Ecto neural progenitor cell (in vitro differentiated cells): ENCODE measurements at regions not wholly inside any gene's neighbourhood (a gene's known extent, or its start where the extent isn't known, plus 50 kb on each side); places are given as distances from the start of the nearest gene placed in this dataset.

Source experiments
- DNase-seq: peaks from one replicate; pipeline ENCODE4 v3.0.0-alpha.2; 2018; ENCODE audit warnings: low spot score

DNA sequence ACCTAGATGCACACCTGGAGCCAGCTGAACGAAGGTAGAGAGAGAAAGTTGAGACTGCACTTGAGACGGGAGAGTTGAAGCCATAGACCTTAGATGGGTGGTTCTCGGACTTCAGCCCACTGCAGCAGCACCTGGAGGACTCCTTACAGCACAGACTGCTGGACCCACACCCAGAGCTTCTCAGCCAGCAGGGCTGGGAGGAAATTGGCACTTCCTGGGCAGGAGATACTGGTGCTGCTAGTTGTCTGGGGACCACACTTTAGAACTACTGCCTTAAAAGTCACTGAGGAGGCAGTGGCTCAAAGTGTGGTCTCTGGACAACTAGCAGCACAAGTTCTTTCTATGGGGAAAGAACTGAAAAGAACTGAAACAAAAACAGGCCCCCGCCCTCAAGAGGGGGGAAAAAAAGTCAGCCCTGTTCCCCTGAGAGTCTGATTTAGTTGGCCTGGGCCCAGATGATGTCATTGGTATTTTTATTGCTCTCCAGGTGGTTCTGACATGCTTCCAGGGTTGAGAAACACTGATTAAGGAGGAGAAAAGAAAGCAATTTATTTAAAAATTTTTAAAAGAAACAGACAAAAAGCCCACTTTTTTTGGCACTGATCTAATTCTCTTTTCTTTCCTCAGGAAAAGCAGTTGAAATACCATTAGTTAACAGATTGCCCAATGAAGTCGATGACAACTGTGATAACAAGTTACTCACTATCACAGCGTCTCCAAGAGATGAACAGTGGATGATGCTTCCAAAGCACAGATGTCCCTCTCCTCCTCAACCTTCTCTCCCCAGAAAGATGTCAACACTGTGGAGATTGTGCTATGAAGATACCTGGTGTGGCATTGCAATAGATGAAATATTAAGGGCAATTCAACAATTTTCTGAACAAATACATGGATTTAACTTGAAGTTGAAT lies 73.6 kb upstream of the ADAMTS16 start:
- DNase-seq, result no peak

DNA sequence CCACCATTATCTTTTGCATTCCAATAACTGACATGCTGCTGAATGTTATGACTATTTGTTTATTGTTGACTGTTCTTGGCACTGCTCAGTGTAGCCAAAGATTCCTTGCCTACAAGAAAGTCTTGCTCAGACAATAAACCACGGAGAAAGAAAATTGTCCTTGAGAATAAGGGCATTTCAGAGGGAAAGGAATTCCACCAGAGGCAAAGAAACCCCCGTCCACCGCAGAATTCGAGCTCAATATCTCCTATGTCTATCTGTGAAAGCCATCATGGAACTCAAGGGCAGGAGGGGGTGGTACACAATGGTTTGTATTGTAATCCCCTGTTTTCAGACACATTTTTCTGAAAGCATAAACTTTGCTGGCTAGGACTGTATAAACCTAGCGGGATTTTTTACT lies 70.3 kb upstream of the ADAMTS16 start:
- no peak for DNase-seq

DNA sequence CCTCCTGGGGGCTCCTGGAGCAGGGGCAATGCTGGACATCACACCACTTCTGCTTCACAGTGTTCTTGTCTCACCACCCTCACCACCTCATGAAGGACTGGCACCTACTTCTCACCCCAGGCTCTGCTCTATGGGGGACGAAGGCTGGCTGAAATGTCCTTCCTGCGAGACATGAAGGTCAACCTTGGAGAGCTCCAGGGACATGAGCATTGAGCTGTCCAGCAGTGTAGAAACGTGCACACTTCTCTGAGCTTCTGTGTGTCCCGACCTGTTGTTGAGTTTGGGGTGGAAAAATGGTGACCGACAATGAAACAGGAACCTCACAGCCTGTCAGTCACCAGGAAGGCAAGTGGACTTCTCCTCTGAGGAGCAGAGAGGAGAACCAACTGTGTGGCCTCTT lies 68.6 kb upstream of the ADAMTS16 start:
- DNase-seq, result no peak

DNA sequence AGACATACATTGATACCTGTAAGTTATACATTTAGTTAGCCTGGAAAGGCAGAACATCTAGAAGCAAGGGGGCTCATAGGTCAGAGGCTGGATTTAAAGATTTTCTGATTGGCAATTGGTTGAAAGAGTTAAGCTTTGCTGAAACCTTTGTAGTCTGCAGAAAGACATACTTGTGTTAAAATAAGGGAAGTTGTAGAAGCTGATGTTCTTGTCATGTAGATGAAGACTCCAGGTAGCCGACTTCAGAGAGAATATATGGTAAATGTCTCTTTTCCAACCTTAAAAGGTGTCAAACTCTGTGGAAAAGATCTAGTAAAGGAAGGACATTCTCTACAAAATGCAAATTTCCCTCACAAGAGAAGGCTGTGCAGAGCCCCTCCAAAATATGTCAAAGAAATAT lies 62.9 kb upstream of the ADAMTS16 start:
- no peak for DNase-seq

DNA sequence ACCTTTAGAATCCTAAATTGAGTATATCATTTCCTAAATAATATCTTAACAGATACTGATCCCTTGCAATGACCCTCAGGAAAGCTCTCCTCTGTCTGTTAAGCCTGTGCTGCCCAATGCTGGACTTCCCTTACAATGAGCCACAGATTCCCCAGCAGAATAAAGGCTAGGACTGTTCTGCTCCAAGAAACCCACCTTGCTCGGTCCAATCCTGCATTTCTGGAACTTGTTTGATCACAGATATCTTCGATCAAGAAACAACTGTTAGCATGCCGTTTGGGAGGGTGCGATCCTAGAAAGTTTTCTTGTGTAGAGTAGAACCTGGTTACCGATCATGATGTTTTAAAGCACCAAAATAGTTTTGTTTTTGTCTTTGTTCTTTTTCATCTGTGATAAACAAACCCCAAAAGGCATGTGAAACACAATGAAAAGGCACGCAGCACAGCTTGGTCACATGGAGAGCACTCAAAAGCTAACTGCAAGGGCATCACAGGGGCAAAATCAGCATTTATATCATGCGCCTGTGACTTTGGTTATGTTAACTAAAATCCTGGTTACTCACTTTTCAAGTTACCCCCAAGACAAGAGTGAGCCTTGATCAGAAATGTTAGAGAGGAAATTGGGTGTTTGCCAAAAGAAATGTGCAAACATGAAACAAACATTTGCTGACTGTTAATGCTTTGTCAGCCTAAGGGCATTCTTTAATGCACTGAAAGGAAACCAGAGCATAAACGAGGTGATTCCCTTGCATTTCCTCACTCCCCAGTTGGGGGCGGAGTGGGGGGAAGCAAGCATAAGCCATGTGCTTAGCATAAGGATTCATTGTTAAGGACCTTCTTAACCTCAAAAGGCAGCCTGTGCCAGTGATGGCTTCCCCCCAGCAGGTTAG lies 61.9 kb upstream of the ADAMTS16 start:
- DNase-seq, result no peak

DNA sequence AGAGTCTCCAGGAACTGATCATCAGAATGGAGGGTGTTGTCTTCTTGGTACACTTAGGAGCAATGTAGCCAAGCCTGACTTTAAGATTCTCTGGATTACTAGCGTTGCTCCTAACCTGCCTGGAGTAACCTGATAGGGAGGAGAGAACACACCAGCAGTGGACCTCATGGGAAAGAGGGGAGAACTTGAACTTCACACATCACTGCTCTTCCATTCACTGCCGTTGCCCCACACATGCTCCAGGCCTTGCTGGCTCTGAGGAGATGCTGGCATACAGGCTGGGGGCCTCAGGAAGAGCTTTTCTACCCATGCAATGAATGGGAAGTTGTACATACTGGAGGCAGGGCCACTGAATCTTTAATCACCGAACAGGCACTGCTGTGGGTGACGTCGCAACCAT lies 60.3 kb upstream of the ADAMTS16 start:
- DNase-seq, result no peak

DNA sequence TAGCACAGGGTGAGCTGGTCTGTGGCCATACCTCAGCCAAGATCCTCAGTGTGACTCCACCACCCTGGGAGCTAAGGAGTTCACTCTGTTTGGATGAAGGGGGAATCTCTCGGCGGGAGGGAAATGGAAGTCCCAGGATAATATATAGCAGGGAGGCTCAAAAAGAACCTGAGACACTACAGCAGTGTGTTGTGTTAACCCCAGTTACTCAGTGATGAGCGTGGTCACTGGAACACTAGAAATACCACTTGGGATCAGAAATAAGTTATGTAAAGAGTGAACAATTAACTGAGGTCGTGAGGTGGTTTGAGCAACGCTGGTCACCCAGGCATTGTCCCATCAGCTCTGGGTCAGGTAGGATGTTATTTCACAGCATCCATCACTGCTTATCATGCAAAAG lies 59.3 kb upstream of the ADAMTS16 start:
- no peak for DNase-seq

DNA sequence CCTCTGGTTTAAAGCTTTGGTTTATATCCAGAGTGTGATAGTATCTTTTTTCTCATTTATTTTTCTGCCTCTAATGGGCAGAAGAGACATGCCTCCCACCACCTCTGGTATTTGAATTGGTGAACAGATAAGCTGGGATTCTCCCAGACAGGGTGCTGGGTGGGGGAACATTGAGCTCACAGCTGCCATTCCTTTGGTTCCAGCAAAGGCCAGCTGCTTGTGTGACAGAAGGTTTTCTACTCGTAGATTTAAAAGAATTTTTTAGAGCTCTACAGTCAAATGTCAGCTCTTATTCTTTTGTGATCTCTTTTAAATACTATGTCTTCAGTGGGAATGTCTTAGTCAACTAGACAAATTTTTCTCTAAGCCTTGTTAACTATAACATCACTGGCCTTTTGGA lies 54.7 kb upstream of the ADAMTS16 start:
- DNase-seq, result no peak

DNA sequence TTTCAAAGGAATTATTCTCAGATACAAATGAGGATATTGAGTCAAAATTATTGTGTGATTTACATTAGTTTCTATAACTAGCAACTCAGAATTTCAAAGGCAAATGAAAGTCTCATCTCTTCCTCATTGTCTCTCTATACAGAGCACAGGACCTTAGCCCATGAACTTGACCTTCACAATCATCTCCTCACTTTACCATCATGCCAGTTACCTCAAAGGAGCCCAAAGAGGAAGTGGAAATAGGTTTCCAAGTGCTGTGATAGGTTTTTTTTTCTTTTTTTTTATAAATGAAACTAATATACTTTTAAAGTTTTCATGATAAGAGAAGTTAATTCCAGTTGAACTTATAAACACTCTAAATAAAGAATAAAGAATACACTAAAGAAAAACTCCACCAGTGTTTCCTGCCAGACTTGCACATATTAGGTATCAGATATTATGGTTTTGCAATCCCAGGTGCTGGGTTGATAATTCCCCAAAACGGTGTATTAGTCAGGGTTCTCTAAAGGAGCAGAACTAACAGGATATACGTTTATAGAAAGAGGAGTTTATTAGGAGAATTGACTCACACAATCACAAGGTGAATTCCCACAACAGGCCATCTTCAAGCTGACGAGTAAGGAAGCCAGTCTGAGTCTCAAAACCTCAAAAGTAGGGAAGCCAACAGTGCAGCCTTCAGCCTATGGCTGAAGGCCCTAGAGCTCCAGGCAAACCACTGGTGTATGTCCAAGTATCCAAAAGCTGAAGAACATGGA lies 50.1 kb upstream of the ADAMTS16 start:
- no peak for DNase-seq
